ENCODE measurements at regions not wholly inside any gene's neighbourhood (a gene's known extent, or its start where the extent isn't known, plus 50 kb on each side); places are given as distances from the start of the nearest gene placed in this dataset.

DNA sequence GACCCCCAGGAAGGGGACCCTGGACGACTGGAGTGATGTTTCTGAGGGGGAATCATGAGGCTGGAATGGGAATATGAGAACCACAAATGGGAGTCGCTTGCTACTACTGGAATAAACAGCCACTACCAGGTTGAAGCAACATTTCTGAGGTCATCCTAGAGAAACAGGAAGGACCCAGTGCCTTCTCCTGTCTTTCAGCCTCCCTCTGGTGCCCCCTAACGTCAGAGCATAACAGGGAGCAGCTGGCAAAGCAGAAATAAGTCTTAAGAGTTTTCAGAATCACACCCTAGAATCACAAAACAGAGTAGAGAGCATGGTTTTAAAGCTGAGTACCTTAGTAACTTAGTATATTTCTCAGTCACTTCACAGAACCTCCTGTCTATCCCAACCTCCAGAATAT lies 347.8 kb upstream of the PITX2 start:
- Histone ChIP-seq H3K27me3 (ENCODE audit: control insufficient read depth, insufficient read depth, low read length) (no peaks in the 10 kb centered on the region), H3K9me3 (ENCODE audit: control insufficient read depth, insufficient read depth, low read depth, low read length) (no peaks in the 10 kb centered on the region), H3K36me3 (ENCODE audit: control insufficient read depth, insufficient read depth, low read length) (no peaks in the 10 kb centered on the region; the same call in 1 of the 2 replicates), H3K27ac (ENCODE audit: low read length) (no peak overlapping the region), H3K4me3 (ENCODE audit: low read depth in 2 of 2, low read length in 2 of 2) (no peak overlapping the region), H3K4me1 (ENCODE audit: control insufficient read depth, insufficient read depth, low read length) (no peaks in the 10 kb centered on the region)
- TF ChIP-seq, protein P1, sequence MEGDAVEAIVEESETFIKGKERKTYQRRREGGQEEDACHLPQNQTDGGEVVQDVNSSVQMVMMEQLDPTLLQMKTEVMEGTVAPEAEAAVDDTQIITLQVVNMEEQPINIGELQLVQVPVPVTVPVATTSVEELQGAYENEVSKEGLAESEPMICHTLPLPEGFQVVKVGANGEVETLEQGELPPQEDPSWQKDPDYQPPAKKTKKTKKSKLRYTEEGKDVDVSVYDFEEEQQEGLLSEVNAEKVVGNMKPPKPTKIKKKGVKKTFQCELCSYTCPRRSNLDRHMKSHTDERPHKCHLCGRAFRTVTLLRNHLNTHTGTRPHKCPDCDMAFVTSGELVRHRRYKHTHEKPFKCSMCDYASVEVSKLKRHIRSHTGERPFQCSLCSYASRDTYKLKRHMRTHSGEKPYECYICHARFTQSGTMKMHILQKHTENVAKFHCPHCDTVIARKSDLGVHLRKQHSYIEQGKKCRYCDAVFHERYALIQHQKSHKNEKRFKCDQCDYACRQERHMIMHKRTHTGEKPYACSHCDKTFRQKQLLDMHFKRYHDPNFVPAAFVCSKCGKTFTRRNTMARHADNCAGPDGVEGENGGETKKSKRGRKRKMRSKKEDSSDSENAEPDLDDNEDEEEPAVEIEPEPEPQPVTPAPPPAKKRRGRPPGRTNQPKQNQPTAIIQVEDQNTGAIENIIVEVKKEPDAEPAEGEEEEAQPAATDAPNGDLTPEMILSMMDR (IDR thresholded peaks at IDR 0.05): peak; percentile 27
- TF ChIP-seq TCF7L2 (IDR thresholded peaks at IDR 0.05; ENCODE audit: low read depth, low read length): no peak
- POLR2A ChIA-PET: no interaction called here
- DNase-seq (ENCODE audit: low read depth, low spot score): no peak
- BruUV-seq (replicated peaks): no TSS peak
- CTCF ChIA-PET: no interaction called here
- intact Hi-C loops (cut with micrococcal nuclease; ENCODE audit: unreplicated experiment): no loop called here
- in situ Hi-C loops (cut with HindIII; ENCODE audit: low pct_unique_long_range_greater_than_20kb, low sequenced_read_pairs): no loop called here
- ATAC-seq: no peak

DNA sequence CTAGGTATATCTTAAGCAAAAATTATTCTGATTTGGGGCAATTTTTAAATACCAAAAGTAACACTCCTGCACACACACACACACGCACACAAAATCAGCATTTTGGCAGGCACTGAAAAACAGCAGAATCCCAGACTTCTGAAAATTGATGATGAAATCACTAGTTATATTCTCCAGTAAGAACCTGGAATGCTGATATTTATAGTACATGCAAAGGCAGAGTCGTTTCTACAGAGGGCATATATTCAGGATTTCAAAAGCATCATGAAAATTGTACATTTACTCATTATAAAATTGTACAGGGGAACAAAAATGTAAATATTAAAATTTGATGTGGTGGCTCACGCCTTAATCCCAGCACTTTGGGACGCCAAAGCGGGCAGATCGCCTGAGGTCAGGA lies 352.5 kb upstream of the PITX2 start:
- Histone ChIP-seq H3K36me3 (ENCODE audit: control insufficient read depth, insufficient read depth, low read length) (no peaks in the 10 kb centered on the region), H3K27me3 (ENCODE audit: control insufficient read depth, insufficient read depth, low read length) (no peaks in the 10 kb centered on the region), H3K9me3 (ENCODE audit: control insufficient read depth, insufficient read depth, low read depth, low read length) (no peaks in the 10 kb centered on the region), H3K27ac (ENCODE audit: low read length) (no peak overlapping the region), H3K4me3 (ENCODE audit: low read depth in 2 of 2, low read length in 2 of 2) (no peak overlapping the region), H3K4me1 (ENCODE audit: control insufficient read depth, insufficient read depth, low read length) (no peaks in the 10 kb centered on the region)
- CTCF ChIA-PET: no interaction called here
- in situ Hi-C loops (cut with HindIII; ENCODE audit: low pct_unique_long_range_greater_than_20kb, low sequenced_read_pairs): no loop called here
- no peak for TF ChIP-seq TCF7L2 (IDR thresholded peaks at IDR 0.05; ENCODE audit: low read depth, low read length)
- TF ChIP-seq, protein P1 (IDR thresholded peaks at IDR 0.05): no peak
- TF ChIP-seq POLR2AphosphoS5 (IDR thresholded peaks at IDR 0.05; ENCODE audit: low read depth, low read length): no peak
- TF ChIP-seq REST (IDR thresholded peaks at IDR 0.05; ENCODE audit: insufficient read depth in 1 of 2, low read depth in 2 of 2, low read length in 1 of 2): no peak
- TF ChIP-seq SIN3A (IDR thresholded peaks at IDR 0.05; ENCODE audit: borderline replicate concordance, insufficient read depth, low read depth, low read length): no peak
- intact Hi-C loops (cut with micrococcal nuclease; ENCODE audit: unreplicated experiment): no loop called here
- POLR2A ChIA-PET: interaction anchor here (0.7 kb wide), 1 partner anchor 9 kb away, joined by 10 read pairs; no protein-coding TSS in a partner anchor
- ATAC-seq: no peak
- no TSS peak for BruUV-seq (replicated peaks)
- no peak for DNase-seq (ENCODE audit: low read depth, low spot score)

- intact Hi-C loops (cut with micrococcal nuclease; ENCODE audit: unreplicated experiment) (no loop called here), in situ Hi-C loops (cut with HindIII; ENCODE audit: low pct_unique_long_range_greater_than_20kb, low sequenced_read_pairs) (no loop called here)
- no peaks in the 10 kb centered on the region for H3K36me3 ChIP-seq (ENCODE audit: control insufficient read depth, insufficient read depth, low read length)
- no peak for ATAC-seq
- POLR2A ChIA-PET: no interaction called here
- no peak overlapping the region for H3K27ac ChIP-seq (ENCODE audit: low read length)
- H3K4me3 ChIP-seq (ENCODE audit: low read depth in 2 of 2, low read length in 2 of 2): no peak overlapping the region
- CTCF ChIA-PET: no interaction called here
- H3K4me1 ChIP-seq (ENCODE audit: control insufficient read depth, insufficient read depth, low read length): no peaks in the 10 kb centered on the region
- TF ChIP-seq, protein P1 (IDR thresholded peaks at IDR 0.05): no peak
- TF ChIP-seq TCF7L2 (IDR thresholded peaks at IDR 0.05; ENCODE audit: low read depth, low read length) (no peak), REST (IDR thresholded peaks at IDR 0.05; ENCODE audit: insufficient read depth in 1 of 2, low read depth in 2 of 2, low read length in 1 of 2) (no peak), SIN3A (IDR thresholded peaks at IDR 0.05; ENCODE audit: borderline replicate concordance, insufficient read depth, low read depth, low read length) (no peak), POLR2AphosphoS5 (IDR thresholded peaks at IDR 0.05; ENCODE audit: low read depth, low read length) (no peak)
- H3K27me3 ChIP-seq (ENCODE audit: control insufficient read depth, insufficient read depth, low read length): no peaks in the 10 kb centered on the region
- BruUV-seq (replicated peaks): no TSS peak
- H3K9me3 ChIP-seq (ENCODE audit: control insufficient read depth, insufficient read depth, low read depth, low read length): no peaks in the 10 kb centered on the region
- DNase-seq (ENCODE audit: low read depth, low spot score): no peak
Measured at GRCh38 chr4:110977554-110977953, 354.7 kb upstream of the PITX2 start.
